SK-N-SH treated with all-trans-retinoic acid at 6 μM for 48 hours (cell line): ENCODE measurements at regions not wholly inside any gene's neighbourhood (a gene's known extent, or its start where the extent isn't known, plus 50 kb on each side); places are given as distances from the start of the nearest gene placed in this dataset.

ENCODE experiments used
- ATAC-seq: fragments of 200-7000 bp; cut with Tn5 transposase; 3 replicates; pipeline ENCODE4 v1.9.1; 2020; ENCODE audit warnings: mild to moderate bottlenecking, moderate library complexity
- ARNTL ChIP-seq: fragments of 450-650 bp; formaldehyde crosslinking; IDR thresholded peaks from 2 replicates; pipeline ENCODE4 v1.5.0; 2020; ENCODE audit warnings: low read depth, mild to moderate bottlenecking, moderate library complexity, borderline replicate concordance
- BACH2 ChIP-seq: fragments of 250-450 bp; sonication (Bioruptor Pico); IDR thresholded peaks from 2 replicates; pipeline ENCODE4 v1.9.0; 2021; ENCODE audit warnings: mild to moderate bottlenecking, borderline replicate concordance
- CREB5 ChIP-seq: fragments of 250-450 bp; sonication (Bioruptor Pico); IDR thresholded peaks from 2 replicates; pipeline ENCODE4 v1.5.1; 2020; ENCODE audit warnings: low read depth, mild to moderate bottlenecking, moderate library complexity
- CSDC2 ChIP-seq: fragments of 250-450 bp; sonication (Bioruptor Pico); IDR thresholded peaks from 2 replicates; pipeline ENCODE4 v1.5.0; 2020; ENCODE audit warnings: mild to moderate bottlenecking, moderate library complexity
- CSRNP3 ChIP-seq: fragments of 250-450 bp; sonication (Bioruptor Pico); IDR thresholded peaks from 2 replicates; pipeline ENCODE4 v1.5.1; 2021; ENCODE audit warnings: mild to moderate bottlenecking, moderate library complexity
- ESRRG ChIP-seq: fragments of 250-450 bp; sonication (Bioruptor Pico); IDR thresholded peaks from 2 replicates; pipeline ENCODE4 v1.6.1; 2021; ENCODE audit warnings: mild to moderate bottlenecking
- GLIS3 ChIP-seq: fragments of 250-450 bp; sonication (Bioruptor Pico); IDR thresholded peaks from 2 replicates; pipeline ENCODE4 v1.5.0; 2020; ENCODE audit warnings: mild to moderate bottlenecking, moderate library complexity
- ISL1 ChIP-seq: fragments of 250-450 bp; sonication (Bioruptor Pico); IDR thresholded peaks from 2 replicates; pipeline ENCODE4 v2.1.2; 2022; ENCODE audit warnings: mild to moderate bottlenecking, moderate library complexity
- OSR1 ChIP-seq: fragments of 250-450 bp; sonication (Bioruptor Pico); IDR thresholded peaks from 2 replicates; pipeline ENCODE4 v1.8.0; 2022; ENCODE audit warnings: moderate library complexity, mild to moderate bottlenecking, inconsistent platforms
- PATZ1 ChIP-seq: fragments of 250-450 bp; sonication (Bioruptor Pico); IDR thresholded peaks from 2 replicates; pipeline ENCODE4 v1.8.0; 2020; ENCODE audit warnings: mild to moderate bottlenecking, moderate library complexity, borderline replicate concordance
- POU6F1 ChIP-seq: fragments of 250-450 bp; sonication (Bioruptor Pico); IDR thresholded peaks from 2 replicates; pipeline ENCODE4 v1.8.0; 2021; ENCODE audit warnings: low read depth, mild to moderate bottlenecking, moderate library complexity, borderline replicate concordance
- PPARA ChIP-seq: fragments of 250-450 bp; sonication (Bioruptor Pico); IDR thresholded peaks from 2 replicates; pipeline ENCODE4 v1.5.0; 2020; ENCODE audit warnings: mild to moderate bottlenecking, borderline replicate concordance
- RARB ChIP-seq: fragments of 250-450 bp; sonication (Bioruptor Pico); IDR thresholded peaks from 2 replicates; pipeline ENCODE4 v1.8.0; 2021; ENCODE audit warnings: mild to moderate bottlenecking, moderate library complexity
- SNAI2 ChIP-seq: fragments of 250-450 bp; sonication (Bioruptor Pico); IDR thresholded peaks from 2 replicates; pipeline ENCODE4 v1.5.0; 2020; ENCODE audit warnings: mild to moderate bottlenecking, moderate library complexity
- TCF4 ChIP-seq: fragments of 250-450 bp; sonication (Bioruptor Pico); IDR thresholded peaks from 2 replicates; pipeline ENCODE4 v1.8.0; 2021; ENCODE audit warnings: mild to moderate bottlenecking, moderate library complexity, borderline replicate concordance
- TOX ChIP-seq: fragments of 250-450 bp; sonication (Bioruptor Pico); IDR thresholded peaks from 2 replicates; pipeline ENCODE4 v1.8.0; 2021; ENCODE audit warnings: mild to moderate bottlenecking, moderate library complexity, borderline replicate concordance
- TSHZ2 ChIP-seq: fragments of 250-450 bp; sonication (Bioruptor Pico); IDR thresholded peaks from 2 replicates; pipeline ENCODE4 v1.5.0; 2020; ENCODE audit warnings: mild to moderate bottlenecking, moderate library complexity
- ZC3H10 ChIP-seq: fragments of 250-450 bp; sonication (Bioruptor Pico); IDR thresholded peaks from 2 replicates; pipeline ENCODE4 v1.5.1; 2021; ENCODE audit warnings: mild to moderate bottlenecking, moderate library complexity
- ZFP3 ChIP-seq: fragments of 250-450 bp; sonication (Bioruptor Pico); IDR thresholded peaks from 2 replicates; pipeline ENCODE4 v1.5.0; 2020; ENCODE audit warnings: mild to moderate bottlenecking, moderate library complexity
- ZFP30 ChIP-seq: fragments of 450-650 bp; formaldehyde crosslinking; IDR thresholded peaks from 2 replicates; pipeline ENCODE4 v1.5.0; 2022; ENCODE audit warnings: mild to moderate bottlenecking, moderate library complexity
- ZNF565 ChIP-seq: fragments of 450-650 bp; formaldehyde crosslinking; conservative IDR thresholded peaks from 2 replicates; pipeline ENCODE4 v1.5.0; 2020; ENCODE audit warnings: low read depth, mild to moderate bottlenecking, moderate library complexity
- ZNF8 ChIP-seq: fragments of 450-650 bp; formaldehyde crosslinking; IDR thresholded peaks from 2 replicates; pipeline ENCODE4 v1.5.0; 2020; ENCODE audit warnings: mild to moderate bottlenecking, moderate library complexity

GRCh38 chr7:22900784-22901183 lies 78.1 kb upstream of the TOMM7 start:
- TF ChIP-seq TCF4 (CRISPR knock-in tag), result no peak
- no peak for TF ChIP-seq ZFP3
- no peak for TF ChIP-seq POU6F1
- no peak for TF ChIP-seq ISL1 (CRISPR knock-in tag)
- no peak for TF ChIP-seq OSR1 (CRISPR knock-in tag)
- TF ChIP-seq ZFP30, result no peak
- no peak for TF ChIP-seq RARB (CRISPR knock-in tag)
- TF ChIP-seq CSRNP3 (CRISPR knock-in tag), result no peak
- TF ChIP-seq BACH2 (CRISPR knock-in tag), result no peak
- no peak for TF ChIP-seq GLIS3 (CRISPR knock-in tag)
- TF ChIP-seq PPARA (CRISPR knock-in tag), result no peak
- TF ChIP-seq ZNF565 (CRISPR knock-in tag), result no peak
- ATAC-seq, result no peak

GRCh38 chr7:22900101-22900500 lies 77.5 kb upstream of the TOMM7 start:
- TF ChIP-seq PATZ1 (CRISPR knock-in tag) (no peak), TSHZ2 (CRISPR knock-in tag) (no peak), RARB (CRISPR knock-in tag) (no peak), ZC3H10 (CRISPR knock-in tag) (no peak), POU6F1 (no peak), CSDC2 (no peak), ESRRG (no peak), PPARA (CRISPR knock-in tag) (no peak), GLIS3 (CRISPR knock-in tag) (no peak), BACH2 (CRISPR knock-in tag) (no peak), ZNF565 (CRISPR knock-in tag) (no peak), CREB5 (CRISPR knock-in tag) (no peak), SNAI2 (CRISPR knock-in tag) (no peak), ARNTL (CRISPR knock-in tag) (no peak), ISL1 (CRISPR knock-in tag) (no peak), TOX (CRISPR knock-in tag) (no peak), ZNF8 (CRISPR knock-in tag) (no peak), OSR1 (CRISPR knock-in tag) (no peak)
- TF ChIP-seq, all 23 proteins: peak for 0
- ATAC-seq, result no peak
